IMR-90 (cell line): ENCODE measurements at regions not wholly inside any gene's neighbourhood (a gene's known extent, or its start where the extent isn't known, plus 50 kb on each side); places are given as distances from the start of the nearest gene placed in this dataset.
A peak's percentile ranks its signal among the peaks of the same experiment; 100 is the strongest.

Experiments
- ATAC-seq: fragments of 200-7000 bp; cut with Tn5 transposase; 2 replicates; pipeline ENCODE4 v1.9.1; 2020; ENCODE audit warnings: low read depth, mild to moderate bottlenecking, moderate library complexity
- BruUV-seq: library from RNA; stranded (reverse); fragments of 400-500 nt; replicated peaks from 2 replicates; lab custom pipeline; 2021; lab: Mats Ljungman, UMichigan
- CTCF ChIA-PET: fragments of 300-600 bp; formaldehyde crosslinking; extraction: SDS; loops from one replicate; lab custom pipeline; 2021; ENCODE audit warnings: antibody characterized with exemption; lab: Yijun Ruan, JAX
- POLR2A ChIA-PET: fragments of 300-600 bp; sonication (Branson Sonifier 250); formaldehyde crosslinking; loops from one replicate; lab custom pipeline; 2022; ENCODE audit warnings: antibody characterized with exemption; ENCODE audit not compliant: unreplicated experiment; lab: Charles Lee
- DNase-seq: peaks from one replicate; pipeline ENCODE4 v3.0.0; 2013
- H2AFZ ChIP-seq: replicated peaks from 2 replicates; pipeline ENCODE3; 2013; ENCODE audit warnings: low read length, mild to moderate bottlenecking; ENCODE audit not compliant: poor library complexity
- H2AK5ac ChIP-seq: 2 replicates; pipeline ENCODE4 v1.6.1; 2013; ENCODE audit warnings: low read depth, low read length, inconsistent platforms
- H2AK9ac ChIP-seq: replicated peaks from 2 replicates; pipeline ENCODE3; 2013; ENCODE audit warnings: mild to moderate bottlenecking, low read depth, low read length, moderate library complexity; ENCODE audit not compliant: poor library complexity
- H2BK120ac ChIP-seq: 2 replicates; pipeline ENCODE4 v1.6.1; 2013; ENCODE audit warnings: low read depth, low read length, inconsistent platforms
- H2BK15ac ChIP-seq: 3 replicates; pipeline ENCODE4 v1.6.1; 2013; ENCODE audit warnings: low read depth, low read length, inconsistent platforms
- H2BK20ac ChIP-seq: 2 replicates; pipeline ENCODE4 v1.6.1; 2013; ENCODE audit warnings: low read depth, mild to moderate bottlenecking, inconsistent platforms, low read length, moderate library complexity
- H2BK5ac ChIP-seq: 2 replicates; pipeline ENCODE4 v1.6.1; 2013; ENCODE audit warnings: mild to moderate bottlenecking, low read depth, low read length, inconsistent platforms; ENCODE audit not compliant: poor library complexity, severe bottlenecking
- H3K14ac ChIP-seq: replicated peaks from 2 replicates; pipeline ENCODE4 v1.6.1; 2013; ENCODE audit warnings: low read depth, low read length, inconsistent platforms
- H3K18ac ChIP-seq: 2 replicates; pipeline ENCODE4 v1.6.1; 2013; ENCODE audit warnings: low read depth, low read length, control low read depth
- H3K23ac ChIP-seq: 2 replicates; pipeline ENCODE4 v1.6.1; 2013; ENCODE audit warnings: low read depth, low read length, inconsistent platforms
- H3K27ac ChIP-seq: 2 replicates; pipeline ENCODE4 v1.5.1; 2013; ENCODE audit warnings: mild to moderate bottlenecking, control low read depth, low read length; ENCODE audit not compliant: insufficient read depth
- H3K27me3 ChIP-seq: 2 replicates; pipeline ENCODE4 v1.6.1; 2013; ENCODE audit warnings: low read length; ENCODE audit not compliant: control insufficient read depth, insufficient read depth
- H3K36me3 ChIP-seq: 2 replicates; pipeline ENCODE4 v1.6.1; 2013; ENCODE audit warnings: low read length, mixed read lengths; ENCODE audit not compliant: control insufficient read depth, insufficient read depth
- H3K4ac ChIP-seq: 2 replicates; pipeline ENCODE4 v1.6.1; 2013; ENCODE audit warnings: low read depth, low read length, inconsistent platforms
- H3K4me1 ChIP-seq: 2 replicates; pipeline ENCODE4 v1.6.1; 2013; ENCODE audit warnings: low read length, mixed read lengths; ENCODE audit not compliant: control insufficient read depth, insufficient read depth
- H3K4me2 ChIP-seq: 2 replicates; pipeline ENCODE4 v1.6.1; 2013; ENCODE audit warnings: low read depth, mild to moderate bottlenecking, control low read depth, low read length, moderate library complexity
- H3K4me3 ChIP-seq: 2 replicates; pipeline ENCODE4 v1.5.1; 2013; ENCODE audit warnings: low read depth, mild to moderate bottlenecking, control low read depth, low read length, moderate library complexity; ENCODE audit not compliant: insufficient read depth
- H3K56ac ChIP-seq: 2 replicates; pipeline ENCODE4 v1.6.1; 2013; ENCODE audit warnings: low read length, inconsistent platforms; ENCODE audit not compliant: insufficient read depth; ENCODE audit errors: extremely low read depth
- H3K79me1 ChIP-seq, 2 experiments: 2 replicates each; pipeline ENCODE4 v1.6.1; 2013; ENCODE audit warnings: low read length in 2 of 2, inconsistent platforms in 1 of 2, low read depth in 1 of 2
- H3K9ac ChIP-seq: 2 replicates; pipeline ENCODE4 v1.6.1; 2013; ENCODE audit warnings: low read depth, low read length, control low read depth
- H3K9me1 ChIP-seq: 2 replicates; pipeline ENCODE4 v1.6.1; 2013; ENCODE audit warnings: low read length, inconsistent platforms; ENCODE audit not compliant: insufficient read depth
- H3K9me3 ChIP-seq: 2 replicates; pipeline ENCODE4 v1.6.1; 2013; ENCODE audit warnings: low read length; ENCODE audit not compliant: control insufficient read depth, insufficient read depth
- H4K20me1 ChIP-seq: 2 replicates; pipeline ENCODE4 v1.6.1; 2013; ENCODE audit warnings: low read length, inconsistent platforms; ENCODE audit not compliant: insufficient read depth
- H4K5ac ChIP-seq: 2 replicates; pipeline ENCODE4 v1.6.1; 2013; ENCODE audit warnings: mild to moderate bottlenecking, low read depth, low read length, control low read depth
- H4K8ac ChIP-seq, 2 experiments: 2 replicates each; pipeline ENCODE4 v1.6.1; 2013; ENCODE audit warnings: low read depth in 2 of 2, low read length in 2 of 2, control low read depth in 1 of 2, inconsistent platforms in 1 of 2
- H4K91ac ChIP-seq: 2 replicates; pipeline ENCODE4 v1.6.1; 2013; ENCODE audit warnings: low read depth, low read length, inconsistent platforms; ENCODE audit not compliant: insufficient read depth
- BHLHE40 ChIP-seq: fragments of 150-350 bp; IDR thresholded peaks from 2 replicates; pipeline ENCODE4 v1.6.1; 2016; ENCODE audit warnings: mild to moderate bottlenecking, low read depth, low read length
- CEBPB ChIP-seq: IDR thresholded peaks from 2 replicates; pipeline ENCODE4 v1.6.1; 2012; ENCODE audit warnings: low read depth, low read length, improper control_type of control experiment
- CHD1 ChIP-seq: IDR thresholded peaks from 2 replicates; pipeline ENCODE4 v1.6.1; 2012; ENCODE audit warnings: low read depth, low read length, improper control_type of control experiment
- ELK1 ChIP-seq: fragments of 150-350 bp; IDR thresholded peaks from 2 replicates; pipeline ENCODE4 v1.6.1; 2016; ENCODE audit warnings: low read depth, mild to moderate bottlenecking, low read length, moderate library complexity, borderline replicate concordance
- FOS ChIP-seq: fragments of 150-350 bp; IDR thresholded peaks from 2 replicates; pipeline ENCODE4 v1.6.1; 2016; ENCODE audit warnings: low read depth, low read length
- MAFK ChIP-seq: IDR thresholded peaks from 2 replicates; pipeline ENCODE4 v1.6.1; 2012; ENCODE audit warnings: low read depth, low read length, improper control_type of control experiment
- MAZ ChIP-seq: IDR thresholded peaks from 2 replicates; pipeline ENCODE4 v1.6.1; 2012; ENCODE audit warnings: low read depth, mild to moderate bottlenecking, low read length, improper control_type of control experiment, moderate library complexity, borderline replicate concordance
- MXI1 ChIP-seq: IDR thresholded peaks from 2 replicates; pipeline ENCODE4 v1.6.1; 2012; ENCODE audit warnings: low read depth, mild to moderate bottlenecking, low read length, moderate library complexity, borderline replicate concordance
- POLR2A ChIP-seq: IDR thresholded peaks from 2 replicates; pipeline ENCODE4 v1.6.1; 2012; ENCODE audit warnings: mild to moderate bottlenecking, low read depth, low read length
- RAD21 ChIP-seq: IDR thresholded peaks from 2 replicates; pipeline ENCODE4 v1.6.1; 2012; ENCODE audit warnings: low read length, improper control_type of control experiment
- RCOR1 ChIP-seq: IDR thresholded peaks from 2 replicates; pipeline ENCODE4 v1.6.1; 2012; ENCODE audit warnings: mild to moderate bottlenecking, low read length, improper control_type of control experiment; ENCODE audit not compliant: insufficient replicate concordance
- SMC3 ChIP-seq: fragments of 150-350 bp; IDR thresholded peaks from 2 replicates; pipeline ENCODE4 v1.6.1; 2016; ENCODE audit warnings: low read depth, mild to moderate bottlenecking, antibody characterized with exemption, low read length, moderate library complexity
- USF2 ChIP-seq: fragments of 150-350 bp; IDR thresholded peaks from 2 replicates; pipeline ENCODE4 v1.6.1; 2017; ENCODE audit warnings: mild to moderate bottlenecking, antibody characterized with exemption, low read length, low read depth
- WGBS, 2 experiments: methylation state at CpG; one replicate each; pipeline versions ENCODE4 v1.1.5 to v1.1.7; 2013; ENCODE audit warnings: missing lambda C conversion rate in 2 of 2; ENCODE audit not compliant: insufficient read length in 1 of 2; ENCODE audit errors: extremely low coverage in 2 of 2; 5-methylcytosine and 5-hydroxymethylcytosine counted together
- dilution Hi-C: fragments of 300-500 bp; cut with HindIII; formaldehyde crosslinking; loops from one replicate; pipeline ENCODE4 v1.14.3; 2018; ENCODE audit warnings: low sequenced_read_pairs; ENCODE audit not compliant: unreplicated experiment
- in situ Hi-C: fragments of 300-500 bp; cut with MboI; formaldehyde crosslinking; loops from 3 replicates; pipeline ENCODE4 v1.14.3; 2019; ENCODE audit warnings: low sequenced_read_pairs, inconsistent platforms, mixed read lengths
- intact Hi-C: fragments of 100-400 bp; cut with micrococcal nuclease; formaldehyde crosslinking; loops from 2 replicates; pipeline ENCODE4 v1.10.0; 2022

- in situ Hi-C loops, result loop anchor here (25.0 kb wide), 1 partner anchor 608 kb away; the partner anchor contains the start of gene PAX1
- no peak overlapping the region for H2AK5ac ChIP-seq
- H3K9me3 ChIP-seq, result no peaks in the 10 kb centered on the region
- H3K14ac ChIP-seq, result no peak overlapping the region
- no peaks in the 10 kb centered on the region for H3K27me3 ChIP-seq
- H2AFZ ChIP-seq, result peak overlapping the region; percentile 1
- intact Hi-C loops, result no loop called here
- H2BK20ac ChIP-seq, result no peak overlapping the region
- no peak overlapping the region for H3K27ac ChIP-seq
- no peaks in the 10 kb centered on the region for H3K9me1 ChIP-seq
- H2AK9ac ChIP-seq, result no peak overlapping the region
- TF ChIP-seq MAFK (no peak), MXI1 (no peak), CEBPB (no peak), MAZ (no peak), BHLHE40 (no peak), POLR2A (no peak), RCOR1 (no peak), RAD21 (no peak), SMC3 (no peak), CHD1 (no peak), FOS (no peak), USF2 (no peak), ELK1 (no peak)
- H3K4me1 ChIP-seq, result no peaks in the 10 kb centered on the region
- no peak overlapping the region for H4K8ac ChIP-seq
- DNase-seq (no peak), ATAC-seq (no peak)
- H3K36me3 ChIP-seq, result no peaks in the 10 kb centered on the region
- no peak overlapping the region for H2BK120ac ChIP-seq
- H2BK15ac ChIP-seq, result no peak overlapping the region
- H3K9ac ChIP-seq, result no peak overlapping the region
- H3K79me1 ChIP-seq, result no peaks in the 10 kb centered on the region
- H3K4ac ChIP-seq, result no peak overlapping the region
- BruUV-seq, result no TSS peak
- H3K4me3 ChIP-seq, result no peak overlapping the region
- H4K91ac ChIP-seq, result no peak overlapping the region
- ChIA-PET POLR2A (no interaction called here), CTCF (no interaction called here)
- H3K4me2 ChIP-seq, result no peak overlapping the region
- H3K18ac ChIP-seq, result no peak overlapping the region
- H4K20me1 ChIP-seq, result no peaks in the 10 kb centered on the region
- dilution Hi-C loops, result no loop called here
- H4K5ac ChIP-seq, result no peak overlapping the region
- H3K23ac ChIP-seq, result no peak overlapping the region
- H2BK5ac ChIP-seq, result no peak overlapping the region
- WGBS, 2 experiments, result no CpG with 5 or more reads among the region's 3 CpGs
- no peak overlapping the region for H3K56ac ChIP-seq
Observed at GRCh38 chr20:22320245-22320915, 264.0 kb downstream of the FOXA2 start.
